Neural cell (in vitro differentiated cells): ENCODE measurements at regions not wholly inside any gene's neighbourhood (a gene's known extent, or its start where the extent isn't known, plus 50 kb on each side); places are given as distances from the start of the nearest gene placed in this dataset.

Experiments
- H2AFZ ChIP-seq: fragments of 200-600, 300-800 bp; sonication (generic), shearing (Covaris generic); 2 replicates; pipeline ENCODE4 v1.6.0; 2014; ENCODE audit warnings: low read depth, mild to moderate bottlenecking, antibody characterized with exemption, low read length, moderate library complexity
- H3F3A ChIP-seq: fragments of 200-600 bp; shearing (Covaris generic); 2 replicates; pipeline ENCODE4 v1.6.1; 2016; ENCODE audit warnings: mild to moderate bottlenecking, moderate library complexity, mixed read lengths, antibody characterized with exemption, low read length; ENCODE audit not compliant: insufficient read depth, poor library complexity, severe bottlenecking
- H3K27ac ChIP-seq: fragments of 200-600, 300-800 bp; sonication (generic), shearing (Covaris generic); 2 replicates; pipeline ENCODE4 v1.5.1; 2014; ENCODE audit warnings: mild to moderate bottlenecking, low read length, moderate library complexity
- H3K27me3 ChIP-seq: fragments of 300-800, 200-600 bp; sonication (generic), shearing (Covaris generic); 2 replicates; pipeline ENCODE4 v1.6.0; 2014; ENCODE audit warnings: mild to moderate bottlenecking, low read depth, low read length, moderate library complexity; ENCODE audit not compliant: insufficient read depth
- H3K36me3 ChIP-seq: fragments of 300-800, 200-600 bp; sonication (generic), shearing (Covaris generic); 2 replicates; pipeline ENCODE4 v1.5.1; 2014; ENCODE audit warnings: mild to moderate bottlenecking, antibody characterized with exemption, low read length, moderate library complexity; ENCODE audit not compliant: insufficient read depth
- H3K4me2 ChIP-seq: fragments of 300-800, 200-600 bp; sonication (generic), shearing (Covaris generic); 2 replicates; pipeline ENCODE4 v1.6.0; 2014; ENCODE audit warnings: mild to moderate bottlenecking, low read length
- H3K4me3 ChIP-seq: fragments of 300-800, 200-600 bp; sonication (generic), shearing (Covaris generic); 2 replicates; pipeline ENCODE4 v1.5.1; 2014; ENCODE audit warnings: mild to moderate bottlenecking, low read length, moderate library complexity
- H3K79me2 ChIP-seq: fragments of 200-600 bp; shearing (Covaris generic); replicated peaks from 2 replicates; pipeline ENCODE4 v1.6.0; 2014; ENCODE audit warnings: mild to moderate bottlenecking, low read length, moderate library complexity; ENCODE audit not compliant: insufficient read depth
- H3K9ac ChIP-seq: fragments of 300-800, 200-600 bp; sonication (generic), shearing (Covaris generic); 2 replicates; pipeline ENCODE4 v1.6.1; 2016; ENCODE audit warnings: mild to moderate bottlenecking, low read length, mixed read lengths
- H3K9me2 ChIP-seq: fragments of 200-600 bp; shearing (Covaris generic); 2 replicates; pipeline ENCODE4 v1.6.1; 2016; ENCODE audit warnings: mild to moderate bottlenecking, low read length, mixed read lengths; ENCODE audit not compliant: insufficient read depth
- H3K9me3 ChIP-seq: fragments of 200-600, 300-800 bp; sonication (generic), shearing (Covaris generic); 2 replicates; pipeline ENCODE4 v1.6.1; 2016; ENCODE audit warnings: mild to moderate bottlenecking, mixed run types, low read length, moderate library complexity, mixed read lengths
- H4K20me1 ChIP-seq: fragments of 200-600 bp; shearing (Covaris generic); 2 replicates; pipeline ENCODE4 v1.6.1; 2016; ENCODE audit warnings: mild to moderate bottlenecking, mixed run types; ENCODE audit not compliant: insufficient read depth
- CTCF ChIP-seq: fragments of 450-650 bp; IDR thresholded peaks from 2 replicates; pipeline ENCODE4 v1.5.1; 2014; ENCODE audit warnings: antibody characterized with exemption, mild to moderate bottlenecking, moderate library complexity; ENCODE audit not compliant: poor library complexity, severe bottlenecking
- EP300 ChIP-seq: fragments of 450-650 bp; conservative IDR thresholded peaks from 2 replicates; pipeline ENCODE4 v1.6.1; 2014; ENCODE audit warnings: antibody characterized with exemption, mild to moderate bottlenecking, moderate library complexity; ENCODE audit not compliant: poor library complexity, severe bottlenecking
- EZH2 ChIP-seq: fragments of 200-600, 300-800 bp; shearing (Covaris generic), sonication (generic); IDR thresholded peaks from 2 replicates; pipeline ENCODE4 v1.6.1; 2014; ENCODE audit warnings: antibody characterized with exemption, low read length, borderline replicate concordance, mild to moderate bottlenecking; ENCODE audit not compliant: insufficient read depth, poor library complexity, severe bottlenecking
- MXI1 ChIP-seq: fragments of 450-650 bp; conservative IDR thresholded peaks from 2 replicates; pipeline ENCODE4 v1.6.1; 2014; ENCODE audit warnings: antibody characterized with exemption, mild to moderate bottlenecking; ENCODE audit not compliant: poor library complexity, severe bottlenecking
- POLR2AphosphoS5 ChIP-seq: IDR thresholded peaks from 2 replicates; pipeline ENCODE4 v1.6.1; 2012
- RAD21 ChIP-seq: fragments of 450-650 bp; conservative IDR thresholded peaks from 2 replicates; pipeline ENCODE4 v1.6.1; 2014; ENCODE audit warnings: antibody characterized with exemption, mild to moderate bottlenecking, moderate library complexity
- REST ChIP-seq: IDR thresholded peaks from 2 replicates; pipeline ENCODE4 v1.6.1; 2012; ENCODE audit warnings: borderline replicate concordance
- SMC3 ChIP-seq: fragments of 450-650 bp; conservative IDR thresholded peaks from 2 replicates; pipeline ENCODE4 v1.6.1; 2014; ENCODE audit warnings: antibody characterized with exemption, mild to moderate bottlenecking, moderate library complexity; ENCODE audit not compliant: poor library complexity
- TAF1 ChIP-seq: IDR thresholded peaks from 2 replicates; pipeline ENCODE4 v1.6.1; 2012; ENCODE audit warnings: low read depth

GRCh38 chr17:33962857-33963655 lies 292.0 kb upstream of the CCL2 start:
- Histone ChIP-seq H2AFZ (no peak overlapping the region), H3K9ac (no peak overlapping the region), H3K27me3 (no peaks in the 10 kb centered on the region), H3K27ac (no peak overlapping the region), H3K4me2 (no peak overlapping the region), H3K4me3 (no peak overlapping the region), H4K20me1 (no peaks in the 10 kb centered on the region), H3F3A (no peaks in the 10 kb centered on the region), H3K79me2 (no peaks in the 10 kb centered on the region), H3K9me3 (no peaks in the 10 kb centered on the region), H3K36me3 (no peaks in the 10 kb centered on the region), H3K9me2 (no peaks in the 10 kb centered on the region)
- TF ChIP-seq POLR2AphosphoS5 (no peak), RAD21 (no peak), REST (no peak), SMC3 (no peak), EZH2 (no peak), EP300 (no peak), CTCF (no peak), MXI1 (no peak), TAF1 (no peak)

GRCh38 chr17:33964344-33964979 lies 290.6 kb upstream of the CCL2 start:
- Histone ChIP-seq H3K27me3 (no peaks in the 10 kb centered on the region), H3K4me2 (no peak overlapping the region), H2AFZ (no peak overlapping the region), H3K79me2 (no peaks in the 10 kb centered on the region), H3K9ac (no peak overlapping the region), H4K20me1 (no peaks in the 10 kb centered on the region), H3K36me3 (no peaks in the 10 kb centered on the region), H3K27ac (no peak overlapping the region), H3F3A (no peaks in the 10 kb centered on the region), H3K4me3 (no peak overlapping the region), H3K9me3 (no peaks in the 10 kb centered on the region), H3K9me2 (no peaks in the 10 kb centered on the region)
- TF ChIP-seq MXI1 (no peak), SMC3 (no peak)
